H1 (cell line): ENCODE measurements at regions not wholly inside any gene's neighbourhood (a gene's known extent, or its start where the extent isn't known, plus 50 kb on each side); places are given as distances from the start of the nearest gene placed in this dataset.
"Not testable (repeated sequence)": the region's sequence is repeated elsewhere in the genome, so short reads cannot be mapped to it uniquely, and the experiment has no call there.

Experiments
- CTCF ChIA-PET: fragments of 300-600 bp; sonication (Branson Sonifier 250); formaldehyde crosslinking; loops from one replicate; lab custom pipeline; 2021; ENCODE audit not compliant: partially characterized antibody; lab: Charles Lee
- POLR2A ChIA-PET: fragments of 300-600 bp; sonication (Branson Sonifier 250); formaldehyde crosslinking; loops from one replicate; lab custom pipeline; 2021; ENCODE audit warnings: inconsistent platforms; ENCODE audit not compliant: partially characterized antibody; lab: Charles Lee
- DNase-seq, 2 experiments: peaks; one replicate each; pipeline versions ENCODE4 v3.0.0 to v3.0.0-alpha.2; 2010 to 2022; ENCODE audit warnings: low spot score in 2 of 2, low read depth in 1 of 2, mixed read lengths in 1 of 2
- FAIRE-seq: peaks from 2 replicates; lab custom pipeline; 2011; peaks lifted over from hg19 to GRCh38; lab: Jason Lieb, UNC
- H2AFZ ChIP-seq: 2 replicates; pipeline ENCODE4 v1.8.1; 2012; ENCODE audit warnings: low read length, inconsistent platforms
- H2AK5ac ChIP-seq: 2 replicates; pipeline ENCODE4 v1.6.1; 2013; ENCODE audit warnings: low read depth, low read length
- H2BK120ac ChIP-seq: replicated peaks from 2 replicates; pipeline ENCODE3; 2013; ENCODE audit warnings: low read depth, low read length, inconsistent platforms
- H2BK12ac ChIP-seq: 2 replicates; pipeline ENCODE4 v1.6.1; 2013; ENCODE audit warnings: low read depth, low read length
- H2BK15ac ChIP-seq: 2 replicates; pipeline ENCODE4 v1.6.1; 2013; ENCODE audit warnings: low read length
- H2BK20ac ChIP-seq: 2 replicates; pipeline ENCODE4 v1.6.1; 2013; ENCODE audit warnings: low read length
- H2BK5ac ChIP-seq: 2 replicates; pipeline ENCODE4 v1.6.1; 2013; ENCODE audit warnings: low read depth, low read length
- H3K14ac ChIP-seq: 2 replicates; pipeline ENCODE4 v1.6.1; 2013; ENCODE audit warnings: inconsistent platforms; ENCODE audit not compliant: insufficient read length
- H3K18ac ChIP-seq: 2 replicates; pipeline ENCODE4 v1.6.1; 2013; ENCODE audit warnings: low read length; ENCODE audit errors: extremely low read depth
- H3K23ac ChIP-seq: 2 replicates; pipeline ENCODE4 v1.6.1; 2013; ENCODE audit warnings: inconsistent platforms; ENCODE audit not compliant: insufficient read length
- H3K23me2 ChIP-seq: 2 replicates; pipeline ENCODE4 v1.6.1; 2013; ENCODE audit warnings: low read depth, low read length
- H3K27ac ChIP-seq: 2 replicates; pipeline ENCODE4 v1.6.1; 2011; ENCODE audit warnings: low read depth, low read length, inconsistent platforms
- H3K27me3 ChIP-seq, 4 experiments: replicated peaks in 1 of 4; 1 replicate in 1 of 4; 2 replicates in 3 of 4; pipeline versions ENCODE4 v1.6.1 to v1.8.1; 2011 to 2013; ENCODE audit warnings: low read length in 3 of 4, mild to moderate bottlenecking in 3 of 4, inconsistent platforms in 2 of 4, mixed read lengths in 2 of 4, moderate library complexity in 1 of 4; ENCODE audit not compliant: control insufficient read depth in 3 of 4, insufficient read depth in 3 of 4; ENCODE audit errors: extremely low read depth in 1 of 4
- H3K36me3 ChIP-seq, 4 experiments: 2 replicates each; pipeline versions ENCODE4 v1.6.1 to v1.8.1; 2011 to 2013; ENCODE audit warnings: mild to moderate bottlenecking in 4 of 4, low read length in 3 of 4, moderate library complexity in 2 of 4, control low read depth in 1 of 4, inconsistent platforms in 1 of 4; ENCODE audit not compliant: insufficient read depth in 4 of 4, control insufficient read depth in 2 of 4
- H3K4ac ChIP-seq: replicated peaks from 2 replicates; pipeline ENCODE3; 2013; ENCODE audit warnings: low read length, low read depth, mixed read lengths, inconsistent platforms; ENCODE audit not compliant: insufficient read length
- H3K4me1 ChIP-seq, 4 experiments: replicated peaks in 1 of 4; 1 replicate in 1 of 4; 2 replicates in 3 of 4; pipeline versions ENCODE4 v1.6.1 to v1.8.1; 2011 to 2013; ENCODE audit warnings: low read length in 3 of 4, inconsistent platforms in 2 of 4, mixed read lengths in 1 of 4; ENCODE audit not compliant: insufficient read depth in 4 of 4, control insufficient read depth in 3 of 4
- H3K4me2 ChIP-seq, 2 experiments: 2 replicates each; pipeline versions ENCODE4 v1.6.1 to v1.8.1; 2011 to 2013; ENCODE audit warnings: low read depth in 2 of 2, low read length in 2 of 2, control low read depth in 1 of 2, inconsistent platforms in 1 of 2, mild to moderate bottlenecking in 1 of 2; ENCODE audit not compliant: insufficient read depth in 1 of 2
- H3K4me3 ChIP-seq, 4 experiments: fragments of 200-600, 300-600 bp in 1 of 4; sonication (generic), shearing (Covaris generic), sonication (Bioruptor Twin) in 1 of 4; 2 replicates each; pipeline versions ENCODE4 v1.5.1 to v1.8.1; 2011 to 2016; ENCODE audit warnings: low read length in 4 of 4, low read depth in 3 of 4, control low read depth in 2 of 4, inconsistent platforms in 2 of 4, mild to moderate bottlenecking in 2 of 4, mixed read lengths in 1 of 4, moderate library complexity in 1 of 4; ENCODE audit not compliant: insufficient read depth in 2 of 4; ENCODE audit errors: extremely low read depth in 1 of 4
- H3K56ac ChIP-seq: replicated peaks from 2 replicates; pipeline ENCODE3; 2013; ENCODE audit warnings: low read depth, mild to moderate bottlenecking, mixed read lengths, low read length, inconsistent platforms; ENCODE audit not compliant: insufficient read length
- H3K79me1 ChIP-seq: 2 replicates; pipeline ENCODE4 v1.6.1; 2013; ENCODE audit warnings: low read depth, low read length, control low read depth
- H3K79me2 ChIP-seq, 2 experiments: 2 replicates each; pipeline versions ENCODE4 v1.6.1 to v1.8.1; 2012 to 2013; ENCODE audit warnings: low read length in 2 of 2, mild to moderate bottlenecking in 2 of 2, inconsistent platforms in 1 of 2; ENCODE audit not compliant: insufficient read depth in 2 of 2, control insufficient read depth in 1 of 2
- H3K9ac ChIP-seq, 4 experiments: replicated peaks in 1 of 4; 1 replicate in 1 of 4; 2 replicates in 3 of 4; pipeline versions ENCODE4 v1.6.1 to v1.8.1; 2011 to 2013; ENCODE audit warnings: low read depth in 3 of 4, low read length in 3 of 4, control low read depth in 2 of 4, mild to moderate bottlenecking in 2 of 4, moderate library complexity in 2 of 4, inconsistent platforms in 1 of 4; ENCODE audit errors: extremely low read depth in 1 of 4
- H3K9me3 ChIP-seq, 2 experiments: 2 replicates each; pipeline versions ENCODE4 v1.6.1 to v1.8.1; 2012 to 2013; ENCODE audit warnings: mild to moderate bottlenecking in 2 of 2, moderate library complexity in 2 of 2, control low read depth in 1 of 2, inconsistent platforms in 1 of 2, low read depth in 1 of 2, low read length in 1 of 2, mixed read lengths in 1 of 2; ENCODE audit not compliant: insufficient read depth in 2 of 2
- H4K20me1 ChIP-seq, 2 experiments: replicated peaks in 1 of 2; 2 replicates each; pipeline versions ENCODE3 to v1.8.1; 2011 to 2013; ENCODE audit warnings: inconsistent platforms in 2 of 2, low read length in 2 of 2, mild to moderate bottlenecking in 1 of 2; ENCODE audit not compliant: insufficient read depth in 2 of 2, control insufficient read depth in 1 of 2
- H4K5ac ChIP-seq: 2 replicates; pipeline ENCODE4 v1.6.1; 2013; ENCODE audit warnings: low read length, low read depth, mixed read lengths, inconsistent platforms; ENCODE audit not compliant: insufficient read length
- H4K8ac ChIP-seq: 2 replicates; pipeline ENCODE4 v1.8.0; 2013; ENCODE audit warnings: mild to moderate bottlenecking, moderate library complexity, low read length, inconsistent platforms; ENCODE audit not compliant: insufficient read depth; ENCODE audit errors: extremely low read depth
- H4K91ac ChIP-seq: replicated peaks from 2 replicates; pipeline ENCODE3; 2013; ENCODE audit warnings: low read length, mixed read lengths, inconsistent platforms; ENCODE audit not compliant: insufficient read length
- WGBS, 2 experiments: shearing (Covaris generic) in 1 of 2; methylation state at CpG; one replicate each; pipeline versions ENCODE4 v1.1.6 to v1.1.7; 2013 to 2015; ENCODE audit warnings: low lambda C conversion rate in 2 of 2, mixed read lengths in 2 of 2, inconsistent platforms in 1 of 2, low coverage in 1 of 2, missing lambda C conversion rate in 1 of 2; ENCODE audit not compliant: insufficient replicate concordance in 2 of 2, insufficient coverage in 1 of 2, insufficient read length in 1 of 2; ENCODE audit errors: extremely low coverage in 1 of 2, missing lambda C conversion rate in 1 of 2; 5-methylcytosine and 5-hydroxymethylcytosine counted together

DNA sequence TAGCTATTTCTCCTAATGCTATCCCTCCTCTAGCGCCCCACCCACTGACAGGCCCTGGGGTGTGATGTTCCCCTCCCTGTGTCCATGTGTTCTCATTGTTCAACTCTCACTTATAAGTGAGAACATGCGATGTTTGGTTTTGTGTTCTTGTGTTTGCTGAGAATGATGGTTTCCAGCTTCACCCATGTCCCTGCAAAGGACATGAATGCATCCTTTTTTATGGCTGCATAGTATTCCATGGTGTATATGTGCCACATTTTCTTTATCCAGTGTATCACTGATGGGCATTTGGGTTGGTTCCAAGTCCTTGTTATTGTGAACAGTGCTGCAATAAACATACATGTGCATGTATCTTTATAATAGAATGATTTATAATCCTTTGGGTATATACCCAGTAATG is 115.3 kb upstream of the OR9Q1 start:
- H3K4me3 ChIP-seq, H2BK120ac ChIP-seq, H3K18ac ChIP-seq, H2AFZ ChIP-seq, DNase-seq, H3K9ac ChIP-seq, H2BK20ac ChIP-seq, H3K27me3 ChIP-seq, H4K5ac ChIP-seq, H3K27ac ChIP-seq, H3K14ac ChIP-seq, H3K23ac ChIP-seq, H4K91ac ChIP-seq, H3K4me1 ChIP-seq, H3K4me2 ChIP-seq, H2BK5ac ChIP-seq, H3K4ac ChIP-seq, H2BK12ac ChIP-seq, H3K23me2 ChIP-seq, H2BK15ac ChIP-seq, FAIRE-seq, H2AK5ac ChIP-seq, H3K9me3 ChIP-seq, H3K56ac ChIP-seq, H3K79me1 ChIP-seq, H4K8ac ChIP-seq, POLR2A ChIA-PET, H4K20me1 ChIP-seq, H3K36me3 ChIP-seq, CTCF ChIA-PET, H3K79me2 ChIP-seq: not testable (repeated sequence)
- WGBS, 2 experiments: 92% methylated on average over 2 of the region's 2 CpGs; no CpG with 5 or more reads in 1 of the 2 experiments

DNA sequence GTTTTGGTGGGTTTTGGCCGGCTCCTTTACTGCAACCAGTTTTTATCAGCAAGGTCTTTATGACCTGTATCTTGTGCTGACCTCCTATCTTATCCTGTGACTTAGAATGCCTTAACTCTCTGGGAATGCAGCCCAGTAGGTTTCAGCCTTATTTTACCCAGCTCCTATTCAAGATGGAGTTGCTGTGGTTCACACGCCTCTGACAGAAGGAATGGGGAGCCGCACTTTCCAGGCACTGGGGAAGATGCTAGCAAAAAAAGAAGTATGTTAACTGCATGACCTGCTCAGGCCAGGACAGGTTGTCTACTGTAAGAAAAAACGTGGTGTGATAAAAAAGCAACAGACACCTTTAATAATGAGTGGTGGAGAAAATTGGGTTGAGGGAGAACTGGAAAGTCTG is 112.2 kb upstream of the OR9Q1 start:
- H3K27me3 ChIP-seq, H2BK5ac ChIP-seq, H4K5ac ChIP-seq, H2AFZ ChIP-seq, H3K27ac ChIP-seq, H3K36me3 ChIP-seq, H3K23ac ChIP-seq, H3K23me2 ChIP-seq, POLR2A ChIA-PET, H3K4me3 ChIP-seq, H2BK15ac ChIP-seq, H3K9ac ChIP-seq, H3K56ac ChIP-seq, H4K8ac ChIP-seq, H3K18ac ChIP-seq, H4K91ac ChIP-seq, CTCF ChIA-PET, H3K79me1 ChIP-seq, H2BK120ac ChIP-seq, H3K14ac ChIP-seq, H2AK5ac ChIP-seq, H2BK12ac ChIP-seq, FAIRE-seq, H3K4me2 ChIP-seq, H3K4me1 ChIP-seq, H4K20me1 ChIP-seq, H3K79me2 ChIP-seq, H3K4ac ChIP-seq, H3K9me3 ChIP-seq, H2BK20ac ChIP-seq: not testable (repeated sequence)
- WGBS, 2 experiments: 81% methylated on average over 4 of the region's 4 CpGs; no CpG with 5 or more reads in 1 of the 2 experiments
- DNase-seq: peak in 1 of 2 experiments; percentile 35
